GM23338 (cell line): ENCODE measurements at regions not wholly inside any gene's neighbourhood (a gene's known extent, or its start where the extent isn't known, plus 50 kb on each side); places are given as distances from the start of the nearest gene placed in this dataset.

Experiments
- ATAC-seq: fragments of 200-7000 bp; cut with Tn5 transposase; 3 replicates; pipeline ENCODE4 v1.9.1; 2020
- DNase-seq: peaks from one replicate; pipeline ENCODE4 v3.0.0-alpha.2; 2015; ENCODE audit warnings: low spot score
- H2AFZ ChIP-seq: fragments of 200-600 bp; sonication (generic); 2 replicates; pipeline ENCODE4 v1.8.0; 2016; ENCODE audit warnings: antibody characterized with exemption, mild to moderate bottlenecking, moderate library complexity
- H3F3A ChIP-seq: fragments of 200-600 bp; sonication (generic); replicated peaks from 2 replicates; pipeline ENCODE4 v1.8.0; 2017; ENCODE audit warnings: antibody characterized with exemption, mixed run types, low read depth
- H3K27ac ChIP-seq: fragments of 200-600 bp; sonication (generic); 2 replicates; pipeline ENCODE4 v1.6.1; 2016; ENCODE audit warnings: low read depth
- H3K27me3 ChIP-seq: fragments of 200-600 bp; sonication (generic); 2 replicates; pipeline ENCODE4 v1.8.0; 2016; ENCODE audit warnings: mild to moderate bottlenecking, mixed run types, moderate library complexity; ENCODE audit not compliant: insufficient read depth
- H3K36me3 ChIP-seq: fragments of 200-600 bp; sonication (generic); 2 replicates; pipeline ENCODE4 v1.8.0; 2016; ENCODE audit warnings: mild to moderate bottlenecking; ENCODE audit not compliant: insufficient read depth
- H3K4me1 ChIP-seq: fragments of 200-600 bp; sonication (generic); 2 replicates; pipeline ENCODE4 v1.8.0; 2016; ENCODE audit warnings: mild to moderate bottlenecking, moderate library complexity; ENCODE audit not compliant: insufficient read depth
- H3K4me2 ChIP-seq: fragments of 200-600 bp; sonication (generic); 2 replicates; pipeline ENCODE4 v1.7.1; 2017; ENCODE audit warnings: mixed run types
- H3K4me3 ChIP-seq: fragments of 200-600 bp; sonication (generic); 2 replicates; pipeline ENCODE4 v1.6.1; 2016; ENCODE audit warnings: mixed run types
- H3K79me2 ChIP-seq: fragments of 200-600 bp; sonication (generic); replicated peaks from 2 replicates; pipeline ENCODE4 v1.8.0; 2017; ENCODE audit warnings: mild to moderate bottlenecking; ENCODE audit not compliant: insufficient read depth
- H3K9me2 ChIP-seq: fragments of 200-600 bp; sonication (generic); 2 replicates; pipeline ENCODE4 v1.8.0; 2017; ENCODE audit not compliant: insufficient read depth
- H4K20me1 ChIP-seq: fragments of 200-600 bp; sonication (generic); replicated peaks from 2 replicates; pipeline ENCODE4 v1.8.0; 2017; ENCODE audit warnings: mild to moderate bottlenecking; ENCODE audit not compliant: insufficient read depth
- H3K27ac Mint-ChIP-seq: 2 replicates; pipeline ENCODE4 v1.8.0; 2020; ENCODE audit warnings: inconsistent platforms, mild to moderate bottlenecking, moderate library complexity, mixed read lengths
- H3K27me3 Mint-ChIP-seq: 3 replicates; pipeline ENCODE4 v1.8.0; 2022; ENCODE audit warnings: low read depth, mild to moderate bottlenecking, moderate library complexity, mixed read lengths, inconsistent platforms; ENCODE audit not compliant: insufficient read depth, poor library complexity
- H3K36me3 Mint-ChIP-seq: 3 replicates; pipeline ENCODE4 v1.8.0; 2021; ENCODE audit warnings: low read depth, mild to moderate bottlenecking, inconsistent platforms, moderate library complexity, mixed read lengths
- H3K4me1 Mint-ChIP-seq: 3 replicates; pipeline ENCODE4 v1.8.0; 2020; ENCODE audit warnings: mild to moderate bottlenecking, inconsistent platforms, mixed read lengths
- H3K4me3 Mint-ChIP-seq: 3 replicates; pipeline ENCODE4 v1.8.0; 2021; ENCODE audit warnings: moderate library complexity, mild to moderate bottlenecking, inconsistent platforms, mixed read lengths
- H3K9me3 Mint-ChIP-seq: 3 replicates; pipeline ENCODE4 v1.8.0; 2020; ENCODE audit warnings: moderate library complexity, mild to moderate bottlenecking, inconsistent platforms, mixed read lengths
- CREB1 ChIP-seq: fragments of 250-450 bp; sonication (Bioruptor Pico); IDR thresholded peaks from 2 replicates; pipeline ENCODE4 v1.5.0; 2020; ENCODE audit warnings: low read depth, mild to moderate bottlenecking, moderate library complexity
- EZH2 ChIP-seq: fragments of 200-600 bp; sonication (generic); IDR thresholded peaks from one replicate; pipeline ENCODE4 v1.8.0; 2017; ENCODE audit warnings: antibody characterized with exemption, mild to moderate bottlenecking, low read depth; ENCODE audit not compliant: unreplicated experiment
- EZH2phosphoT487 ChIP-seq: fragments of 200-600 bp; sonication (generic); IDR thresholded peaks from one replicate; pipeline ENCODE4 v1.8.1; 2018; ENCODE audit warnings: antibody characterized with exemption; ENCODE audit not compliant: unreplicated experiment
- JUNB ChIP-seq: IDR thresholded peaks from one replicate; pipeline ENCODE4 v1.6.1; 2016; ENCODE audit warnings: antibody characterized with exemption; ENCODE audit not compliant: unreplicated experiment
- NANOG ChIP-seq: IDR thresholded peaks from 2 replicates; pipeline ENCODE4 v1.6.1; 2016; ENCODE audit warnings: antibody characterized with exemption, borderline replicate concordance
- POLR2AphosphoS5 ChIP-seq: IDR thresholded peaks from 2 replicates; pipeline ENCODE4 v1.6.1; 2016; ENCODE audit warnings: antibody characterized with exemption, low read depth
- STAT1 ChIP-seq: IDR thresholded peaks from one replicate; pipeline ENCODE4 v1.6.1; 2016; ENCODE audit warnings: antibody characterized with exemption; ENCODE audit not compliant: unreplicated experiment
- ZNF114 ChIP-seq: fragments of 250-450 bp; sonication (Bioruptor Pico); IDR thresholded peaks from 2 replicates; pipeline ENCODE4 v1.5.0; 2020; ENCODE audit warnings: mild to moderate bottlenecking, moderate library complexity
- TF ChIP-seq, protein P1 (sequence below): IDR thresholded peaks from 2 replicates; pipeline ENCODE4 v1.6.1; 2016; ENCODE audit warnings: antibody characterized with exemption
- TF ChIP-seq, protein P2 (sequence below): fragments of 250-450 bp; sonication (Bioruptor Pico); IDR thresholded peaks from 2 replicates; pipeline ENCODE4 v1.5.0; 2020; ENCODE audit warnings: mild to moderate bottlenecking, moderate library complexity
- TF ChIP-seq, protein P3 (sequence below), 2 experiments: fragments of 200-600 bp in 1 of 2; sonication (generic) in 1 of 2; conservative IDR thresholded peaks; 2 replicates each; pipeline versions ENCODE4 v1.5.1 to v1.6.1; 2016 to 2017; ENCODE audit warnings: antibody characterized with exemption in 2 of 2, low read depth in 2 of 2, mild to moderate bottlenecking in 2 of 2, moderate library complexity in 1 of 2

DNA sequence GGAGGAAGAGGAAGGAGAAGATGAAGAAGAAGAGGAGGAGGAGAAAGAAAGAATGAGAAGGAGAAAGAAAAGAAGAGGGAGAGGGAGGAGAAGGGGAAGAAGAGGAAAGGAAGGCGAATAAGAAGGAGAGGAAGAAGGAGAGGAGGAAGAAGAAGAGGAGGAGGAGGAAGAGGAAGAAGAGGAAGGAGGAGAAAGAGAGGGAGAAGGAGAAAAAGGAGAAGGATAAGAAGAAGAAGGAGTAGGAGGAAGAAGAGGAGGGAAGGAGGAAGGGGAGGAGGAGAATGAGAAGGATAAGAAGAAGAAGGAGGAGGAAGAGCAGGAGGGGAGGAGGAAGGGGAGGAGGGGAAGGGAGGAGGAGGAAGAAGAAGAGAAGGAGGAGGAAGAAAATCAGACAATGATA, 149.2 kb upstream of the LYZL2 start:
- no peak overlapping the region for H3K4me2 ChIP-seq
- TF ChIP-seq NANOG = no peak
- TF ChIP-seq, protein P1, sequence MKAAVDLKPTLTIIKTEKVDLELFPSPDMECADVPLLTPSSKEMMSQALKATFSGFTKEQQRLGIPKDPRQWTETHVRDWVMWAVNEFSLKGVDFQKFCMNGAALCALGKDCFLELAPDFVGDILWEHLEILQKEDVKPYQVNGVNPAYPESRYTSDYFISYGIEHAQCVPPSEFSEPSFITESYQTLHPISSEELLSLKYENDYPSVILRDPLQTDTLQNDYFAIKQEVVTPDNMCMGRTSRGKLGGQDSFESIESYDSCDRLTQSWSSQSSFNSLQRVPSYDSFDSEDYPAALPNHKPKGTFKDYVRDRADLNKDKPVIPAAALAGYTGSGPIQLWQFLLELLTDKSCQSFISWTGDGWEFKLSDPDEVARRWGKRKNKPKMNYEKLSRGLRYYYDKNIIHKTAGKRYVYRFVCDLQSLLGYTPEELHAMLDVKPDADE = no peak
- no peak for TF ChIP-seq POLR2AphosphoS5
- TF ChIP-seq CREB1 = no peak
- TF ChIP-seq EZH2phosphoT487 = no peak
- TF ChIP-seq, protein P2, sequence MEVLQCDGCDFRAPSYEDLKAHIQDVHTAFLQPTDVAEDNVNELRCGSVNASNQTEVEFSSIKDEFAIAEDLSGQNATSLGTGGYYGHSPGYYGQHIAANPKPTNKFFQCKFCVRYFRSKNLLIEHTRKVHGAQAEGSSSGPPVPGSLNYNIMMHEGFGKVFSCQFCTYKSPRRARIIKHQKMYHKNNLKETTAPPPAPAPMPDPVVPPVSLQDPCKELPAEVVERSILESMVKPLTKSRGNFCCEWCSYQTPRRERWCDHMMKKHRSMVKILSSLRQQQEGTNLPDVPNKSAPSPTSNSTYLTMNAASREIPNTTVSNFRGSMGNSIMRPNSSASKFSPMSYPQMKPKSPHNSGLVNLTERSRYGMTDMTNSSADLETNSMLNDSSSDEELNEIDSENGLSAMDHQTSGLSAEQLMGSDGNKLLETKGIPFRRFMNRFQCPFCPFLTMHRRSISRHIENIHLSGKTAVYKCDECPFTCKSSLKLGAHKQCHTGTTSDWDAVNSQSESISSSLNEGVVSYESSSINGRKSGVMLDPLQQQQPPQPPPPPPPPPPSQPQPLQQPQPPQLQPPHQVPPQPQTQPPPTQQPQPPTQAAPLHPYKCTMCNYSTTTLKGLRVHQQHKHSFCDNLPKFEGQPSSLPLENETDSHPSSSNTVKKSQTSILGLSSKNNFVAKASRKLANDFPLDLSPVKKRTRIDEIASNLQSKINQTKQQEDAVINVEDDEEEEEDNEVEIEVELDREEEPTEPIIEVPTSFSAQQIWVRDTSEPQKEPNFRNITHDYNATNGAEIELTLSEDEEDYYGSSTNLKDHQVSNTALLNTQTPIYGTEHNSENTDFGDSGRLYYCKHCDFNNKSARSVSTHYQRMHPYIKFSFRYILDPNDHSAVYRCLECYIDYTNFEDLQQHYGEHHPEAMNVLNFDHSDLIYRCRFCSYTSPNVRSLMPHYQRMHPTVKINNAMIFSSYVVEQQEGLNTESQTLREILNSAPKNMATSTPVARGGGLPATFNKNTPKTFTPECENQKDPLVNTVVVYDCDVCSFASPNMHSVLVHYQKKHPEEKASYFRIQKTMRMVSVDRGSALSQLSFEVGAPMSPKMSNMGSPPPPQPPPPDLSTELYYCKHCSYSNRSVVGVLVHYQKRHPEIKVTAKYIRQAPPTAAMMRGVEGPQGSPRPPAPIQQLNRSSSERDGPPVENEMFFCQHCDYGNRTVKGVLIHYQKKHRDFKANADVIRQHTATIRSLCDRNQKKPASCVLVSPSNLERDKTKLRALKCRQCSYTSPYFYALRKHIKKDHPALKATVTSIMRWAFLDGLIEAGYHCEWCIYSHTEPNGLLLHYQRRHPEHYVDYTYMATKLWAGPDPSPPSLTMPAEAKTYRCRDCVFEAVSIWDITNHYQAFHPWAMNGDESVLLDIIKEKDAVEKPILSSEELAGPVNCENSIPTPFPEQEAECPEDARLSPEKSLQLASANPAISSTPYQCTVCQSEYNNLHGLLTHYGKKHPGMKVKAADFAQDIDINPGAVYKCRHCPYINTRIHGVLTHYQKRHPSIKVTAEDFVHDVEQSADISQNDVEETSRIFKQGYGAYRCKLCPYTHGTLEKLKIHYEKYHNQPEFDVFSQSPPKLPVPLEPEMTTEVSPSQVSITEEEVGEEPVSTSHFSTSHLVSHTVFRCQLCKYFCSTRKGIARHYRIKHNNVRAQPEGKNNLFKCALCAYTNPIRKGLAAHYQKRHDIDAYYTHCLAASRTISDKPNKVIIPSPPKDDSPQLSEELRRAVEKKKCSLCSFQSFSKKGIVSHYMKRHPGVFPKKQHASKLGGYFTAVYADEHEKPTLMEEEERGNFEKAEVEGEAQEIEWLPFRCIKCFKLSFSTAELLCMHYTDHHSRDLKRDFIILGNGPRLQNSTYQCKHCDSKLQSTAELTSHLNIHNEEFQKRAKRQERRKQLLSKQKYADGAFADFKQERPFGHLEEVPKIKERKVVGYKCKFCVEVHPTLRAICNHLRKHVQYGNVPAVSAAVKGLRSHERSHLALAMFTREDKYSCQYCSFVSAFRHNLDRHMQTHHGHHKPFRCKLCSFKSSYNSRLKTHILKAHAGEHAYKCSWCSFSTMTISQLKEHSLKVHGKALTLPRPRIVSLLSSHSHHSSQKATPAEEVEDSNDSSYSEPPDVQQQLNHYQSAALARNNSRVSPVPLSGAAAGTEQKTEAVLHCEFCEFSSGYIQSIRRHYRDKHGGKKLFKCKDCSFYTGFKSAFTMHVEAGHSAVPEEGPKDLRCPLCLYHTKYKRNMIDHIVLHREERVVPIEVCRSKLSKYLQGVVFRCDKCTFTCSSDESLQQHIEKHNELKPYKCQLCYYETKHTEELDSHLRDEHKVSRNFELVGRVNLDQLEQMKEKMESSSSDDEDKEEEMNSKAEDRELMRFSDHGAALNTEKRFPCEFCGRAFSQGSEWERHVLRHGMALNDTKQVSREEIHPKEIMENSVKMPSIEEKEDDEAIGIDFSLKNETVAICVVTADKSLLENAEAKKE (CRISPR knock-in tag) = no peak
- no peak for TF ChIP-seq ZNF114 (CRISPR knock-in tag)
- TF ChIP-seq, protein P3, sequence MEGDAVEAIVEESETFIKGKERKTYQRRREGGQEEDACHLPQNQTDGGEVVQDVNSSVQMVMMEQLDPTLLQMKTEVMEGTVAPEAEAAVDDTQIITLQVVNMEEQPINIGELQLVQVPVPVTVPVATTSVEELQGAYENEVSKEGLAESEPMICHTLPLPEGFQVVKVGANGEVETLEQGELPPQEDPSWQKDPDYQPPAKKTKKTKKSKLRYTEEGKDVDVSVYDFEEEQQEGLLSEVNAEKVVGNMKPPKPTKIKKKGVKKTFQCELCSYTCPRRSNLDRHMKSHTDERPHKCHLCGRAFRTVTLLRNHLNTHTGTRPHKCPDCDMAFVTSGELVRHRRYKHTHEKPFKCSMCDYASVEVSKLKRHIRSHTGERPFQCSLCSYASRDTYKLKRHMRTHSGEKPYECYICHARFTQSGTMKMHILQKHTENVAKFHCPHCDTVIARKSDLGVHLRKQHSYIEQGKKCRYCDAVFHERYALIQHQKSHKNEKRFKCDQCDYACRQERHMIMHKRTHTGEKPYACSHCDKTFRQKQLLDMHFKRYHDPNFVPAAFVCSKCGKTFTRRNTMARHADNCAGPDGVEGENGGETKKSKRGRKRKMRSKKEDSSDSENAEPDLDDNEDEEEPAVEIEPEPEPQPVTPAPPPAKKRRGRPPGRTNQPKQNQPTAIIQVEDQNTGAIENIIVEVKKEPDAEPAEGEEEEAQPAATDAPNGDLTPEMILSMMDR (conservative IDR thresholded peaks at IDR 0.05; ENCODE audit: low read depth in 2 of 2) = no peak
- TF ChIP-seq STAT1 = no peak
- no peak for TF ChIP-seq EZH2
- no peak for TF ChIP-seq JUNB
- no peaks in the 10 kb centered on the region for H3K79me2 ChIP-seq
- no peaks in the 10 kb centered on the region for H4K20me1 ChIP-seq
- no peaks in the 10 kb centered on the region for H3K27me3 ChIP-seq
- no peaks in the 10 kb centered on the region for H3K36me3 ChIP-seq
- ATAC-seq (no peak), DNase-seq (no peak)
- H3K36me3 Mint-ChIP-seq = no peaks in the 10 kb centered on the region; the same call in 1 of the 3 replicates
- H3K9me2 ChIP-seq = no peaks in the 10 kb centered on the region
- H3K9me3 Mint-ChIP-seq = no peaks in the 10 kb centered on the region; the same call in 2 of the 3 replicates
- H3F3A ChIP-seq = no peaks in the 10 kb centered on the region
- no peak overlapping the region for H3K4me3 Mint-ChIP-seq
- H3K27ac ChIP-seq = no peak overlapping the region
- no peak overlapping the region for H3K4me3 ChIP-seq
- no peaks in the 10 kb centered on the region; the same call in 1 of the 2 replicates for H3K4me1 ChIP-seq
- no peak overlapping the region for H3K27ac Mint-ChIP-seq
- H2AFZ ChIP-seq = no peak overlapping the region
- H3K27me3 Mint-ChIP-seq = peaks cover 5% of the 10 kb centered on the region
- peaks cover 3% of the 10 kb centered on the region; the same call in 2 of the 3 replicates for H3K4me1 Mint-ChIP-seq
